ENCODE measurements at regions not wholly inside any gene's neighbourhood (a gene's known extent, or its start where the extent isn't known, plus 50 kb on each side); places are given as distances from the start of the nearest gene placed in this dataset.

GRCh38 chr18:41121116-41121826 is 833.8 kb upstream of the PIK3C3 start:
- TF ChIP-seq CTCF (IDR thresholded peaks at IDR 0.05; ENCODE audit: extremely low read depth in 1 of 2, insufficient read depth in 1 of 2, low read depth in 1 of 2, low read length in 2 of 2) (no peak), POLR2AphosphoS5 (IDR thresholded peaks at IDR 0.05; ENCODE audit: insufficient read depth, low read depth, low read length) (no peak), POLR2A (IDR thresholded peaks at IDR 0.05; ENCODE audit: low read depth, low read length) (no peak), MAX (IDR thresholded peaks at IDR 0.05; ENCODE audit: insufficient read depth, insufficient read length) (no peak), GATA2 (IDR thresholded peaks at IDR 0.05; ENCODE audit: insufficient read depth, insufficient read length, low read depth, low read length) (peak; percentile 28), EZH2 (IDR thresholded peaks at IDR 0.05; ENCODE audit: borderline replicate concordance, low read depth, low read length, severe bottlenecking) (no peak)

All from endothelial cell of umbilical vein (primary cell).